Adrenal gland (tissue), 9 donors: ENCODE measurements at regions not wholly inside any gene's neighbourhood (a gene's known extent, or its start where the extent isn't known, plus 50 kb on each side); places are given as distances from the start of the nearest gene placed in this dataset.

Source experiments
- DNase-seq, 7 donors: peaks; one replicate each; pipeline ENCODE4 v3.0.0-alpha.2; 2019 to 2020
- H3K27ac ChIP-seq, 5 donors: fragments of 200-600 bp; sonication (generic) in 4 of 5; 1 replicate in 3 of 5; 2 replicates in 2 of 5; pipeline versions ENCODE4 v1.5.1 to v1.8.0; 2016 to 2020; ENCODE audit warnings: mild to moderate bottlenecking in 1 of 5
- H3K27me3 ChIP-seq: fragments of 200-600 bp; 2 replicates; pipeline ENCODE4 v1.8.0; 2021
- H3K36me3 ChIP-seq, 2 donors: fragments of 200-600 bp; replicated peaks in 1 of 2; 1 replicate in 1 of 2; 2 replicates in 1 of 2; pipeline versions ENCODE4 v1.5.1 to v1.8.0; 2018 to 2022
- H3K4me1 ChIP-seq, 2 donors: fragments of 200-600 bp; replicated peaks in 1 of 2; 1 replicate in 1 of 2; 2 replicates in 1 of 2; pipeline versions ENCODE4 v1.5.1 to v1.8.0; 2018 to 2021
- H3K4me3 ChIP-seq, 4 donors: fragments of 200-600 bp; sonication (generic) in 3 of 4; one replicate each; pipeline ENCODE4 v1.5.1; 2016 to 2018
- H3K9me3 ChIP-seq, 3 donors: fragments of 200-600 bp; sonication (generic) in 1 of 3; replicated peaks in 1 of 3; 1 replicate in 2 of 3; 2 replicates in 1 of 3; pipeline versions ENCODE4 v1.5.1 to v1.8.0; 2016 to 2021
- POLR2A ChIP-seq, 2 donors: fragments of 450-650 bp; IDR thresholded peaks; one replicate each; pipeline ENCODE4 v1.6.1; 2017; ENCODE audit warnings: antibody characterized with exemption in 2 of 2, mild to moderate bottlenecking in 2 of 2, moderate library complexity in 1 of 2
- WGBS, 4 donors: extraction: QIAGEN DNeasy Blood & Tissue Kit in 2 of 4; methylation state at CpG; one replicate each; pipeline versions ENCODE4 v1.1.5 to v1.1.7; 2013 to 2017; 5-methylcytosine and 5-hydroxymethylcytosine counted together
- intact Hi-C, 2 donors: fragments of 100-400 bp; cut with DNase I; formaldehyde crosslinking; loops; one replicate each; pipeline versions ENCODE4 v1.14.1 to v1.15.0; 2022 to 2023
- TF ChIP-seq, protein P1 (sequence below), 6 experiments: fragments of 450-650 bp in 4 of 6; fragments of 200-600 bp in 2 of 6; sonication (generic) in 1 of 6; IDR thresholded peaks; 1 replicate in 5 of 6; 2 replicates in 1 of 6; pipeline versions ENCODE4 v1.5.1 to v1.8.0; 2016 to 2021; ENCODE audit warnings: antibody characterized with exemption in 6 of 6, mild to moderate bottlenecking in 2 of 6, moderate library complexity in 1 of 6
- donor health status: healthy with polysubstance abuse.
- donor health status: Bipolar disorder and iron deficiency.
- donor health status: DM: yes; HTN: yes; CAD: no.
- donor health status: DM: no; HTN: no; CAD: no.
- donor health status: DM: no; HTN: no; CAD: no.

DNA sequence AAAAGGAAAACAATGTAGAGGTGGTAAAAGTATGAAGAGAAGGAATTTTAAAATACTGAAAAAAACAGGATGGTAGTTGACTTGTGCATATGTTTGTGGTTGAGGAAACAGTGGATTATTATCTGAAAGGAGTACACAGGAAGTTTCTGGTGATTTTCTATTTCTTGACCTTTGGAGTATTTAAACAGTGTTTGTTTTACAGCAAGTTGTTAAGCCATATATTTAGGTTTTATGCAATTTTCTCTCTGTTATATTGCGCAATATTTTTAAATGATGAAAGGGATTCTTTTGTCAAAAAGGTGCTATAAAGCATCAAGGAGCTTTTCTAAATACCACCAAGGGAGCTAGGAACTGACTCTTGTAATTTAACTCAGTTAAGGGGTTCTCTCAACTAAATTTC lies 343.1 kb upstream of the MAOA start:
- intact Hi-C loops, result no loop called here
- 86 to 94% (median 91%) methylated on average over 1 of the region's 1 CpG for WGBS, 4 donors

GRCh38 chrX:43314525-43314924 lies 341.6 kb upstream of the MAOA start:
- no peaks in the 10 kb centered on the region for H3K36me3 ChIP-seq
- TF ChIP-seq, protein P1, sequence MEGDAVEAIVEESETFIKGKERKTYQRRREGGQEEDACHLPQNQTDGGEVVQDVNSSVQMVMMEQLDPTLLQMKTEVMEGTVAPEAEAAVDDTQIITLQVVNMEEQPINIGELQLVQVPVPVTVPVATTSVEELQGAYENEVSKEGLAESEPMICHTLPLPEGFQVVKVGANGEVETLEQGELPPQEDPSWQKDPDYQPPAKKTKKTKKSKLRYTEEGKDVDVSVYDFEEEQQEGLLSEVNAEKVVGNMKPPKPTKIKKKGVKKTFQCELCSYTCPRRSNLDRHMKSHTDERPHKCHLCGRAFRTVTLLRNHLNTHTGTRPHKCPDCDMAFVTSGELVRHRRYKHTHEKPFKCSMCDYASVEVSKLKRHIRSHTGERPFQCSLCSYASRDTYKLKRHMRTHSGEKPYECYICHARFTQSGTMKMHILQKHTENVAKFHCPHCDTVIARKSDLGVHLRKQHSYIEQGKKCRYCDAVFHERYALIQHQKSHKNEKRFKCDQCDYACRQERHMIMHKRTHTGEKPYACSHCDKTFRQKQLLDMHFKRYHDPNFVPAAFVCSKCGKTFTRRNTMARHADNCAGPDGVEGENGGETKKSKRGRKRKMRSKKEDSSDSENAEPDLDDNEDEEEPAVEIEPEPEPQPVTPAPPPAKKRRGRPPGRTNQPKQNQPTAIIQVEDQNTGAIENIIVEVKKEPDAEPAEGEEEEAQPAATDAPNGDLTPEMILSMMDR (IDR thresholded peaks at IDR 0.05), result no peak
- no peak for TF ChIP-seq POLR2A (IDR thresholded peaks at IDR 0.05)

More for the DNA sequence above, 343.1 kb upstream of the MAOA start:
- peaks cover 13% of the 10 kb centered on the region for H3K27me3 ChIP-seq
- H3K9me3 ChIP-seq, result no peaks in the 10 kb centered on the region
- DNase-seq, result no peak
- H3K4me3 ChIP-seq, result no peak overlapping the region
- no peaks in the 10 kb centered on the region for H3K36me3 ChIP-seq
- H3K4me1 ChIP-seq, result no peaks in the 10 kb centered on the region
- no peak overlapping the region for H3K27ac ChIP-seq
- TF ChIP-seq, protein P1 (IDR thresholded peaks at IDR 0.05), result no peak
- TF ChIP-seq POLR2A (IDR thresholded peaks at IDR 0.05), result no peak

GRCh38 chrX:43315622-43316021 lies 340.5 kb upstream of the MAOA start:
- Histone ChIP-seq H3K36me3 (no peaks in the 10 kb centered on the region), H3K27me3 (peaks cover 13% of the 10 kb centered on the region), H3K4me3 (no peak overlapping the region), H3K9me3 (no peaks in the 10 kb centered on the region), H3K4me1 (no peaks in the 10 kb centered on the region), H3K27ac (no peak overlapping the region)
- intact Hi-C loops, result no loop called here
- 53 to 80% (median 72%) methylated on average over 4 of the region's 4 CpGs for WGBS, 4 donors
- TF ChIP-seq, protein P1 (IDR thresholded peaks at IDR 0.05), result no peak
- TF ChIP-seq POLR2A (IDR thresholded peaks at IDR 0.05), result no peak
- no peak for DNase-seq

More at GRCh38 chrX:43314525-43314924, 341.6 kb upstream of the MAOA start:
- 68 to 79% (median 77%) methylated on average over 3 of the region's 3 CpGs for WGBS, 4 donors
- Histone ChIP-seq H3K9me3 (no peaks in the 10 kb centered on the region), H3K27me3 (peaks cover 13% of the 10 kb centered on the region), H3K27ac (no peak overlapping the region), H3K4me3 (no peak overlapping the region), H3K4me1 (no peaks in the 10 kb centered on the region)
- DNase-seq, result no peak
- intact Hi-C loops, result no loop called here

- intact Hi-C loops, result no loop called here
- Histone ChIP-seq H3K36me3 (no peaks in the 10 kb centered on the region), H3K27me3 (peaks cover 13% of the 10 kb centered on the region), H3K9me3 (no peaks in the 10 kb centered on the region), H3K4me3 (no peak overlapping the region), H3K4me1 (no peaks in the 10 kb centered on the region), H3K27ac (no peak overlapping the region)
- no peak for TF ChIP-seq POLR2A (IDR thresholded peaks at IDR 0.05)
- TF ChIP-seq, protein P1 (IDR thresholded peaks at IDR 0.05), result no peak
- no peak for DNase-seq
- 75 to 83% (median 79%) methylated on average over 2 of the region's 2 CpGs for WGBS, 4 donors
These were observed 340.0 kb upstream of the MAOA start for GRCh38 chrX:43316146-43316545.
